Caco-2 (cell line): ENCODE measurements at regions not wholly inside any gene's neighbourhood (a gene's known extent, or its start where the extent isn't known, plus 50 kb on each side); places are given as distances from the start of the nearest gene placed in this dataset.

ENCODE experiments used
- BruUV-seq: library from RNA; stranded (reverse); fragments of 400-500 nt; replicated peaks from 2 replicates; lab custom pipeline; 2021; lab: Mats Ljungman, UMichigan
- CTCF ChIA-PET: fragments of 300-600 bp; sonication (Branson Sonifier 250); formaldehyde crosslinking; loops from one replicate; lab custom pipeline; 2022; ENCODE audit warnings: antibody characterized with exemption; lab: Charles Lee
- POLR2A ChIA-PET: fragments of 300-600 bp; sonication (Branson Sonifier 250); formaldehyde crosslinking; loops from one replicate; lab custom pipeline; 2022; ENCODE audit warnings: antibody characterized with exemption; lab: Charles Lee
- DNase-seq, 2 experiments: peaks; one replicate each; pipeline versions ENCODE4 v3.0.0 to v3.0.0-alpha.2; 2020 to 2022
- H3K27me3 ChIP-seq: replicated peaks from 2 replicates; pipeline ENCODE4 v1.6.0; 2011; ENCODE audit warnings: low read length; ENCODE audit not compliant: control insufficient read depth, insufficient read depth
- H3K36me3 ChIP-seq: 2 replicates; pipeline ENCODE4 v1.5.1; 2011; ENCODE audit warnings: low read length; ENCODE audit not compliant: control insufficient read depth, insufficient read depth
- H3K4me1 ChIP-seq: fragments of 250-450 bp; sonication (Bioruptor Pico); 2 replicates; pipeline ENCODE4 v1.5.1; 2020; ENCODE audit warnings: mild to moderate bottlenecking
- H3K4me3 ChIP-seq: 2 replicates; pipeline ENCODE4 v1.5.1; 2011; ENCODE audit warnings: low read depth, mild to moderate bottlenecking, control low read depth, low read length
- H3K9me3 ChIP-seq: fragments of 250-450 bp; sonication (Bioruptor Pico); 2 replicates; pipeline ENCODE4 v1.5.1; 2020; ENCODE audit warnings: mild to moderate bottlenecking, moderate library complexity
- H3K27ac Mint-ChIP-seq: one replicate; pipeline ENCODE4 v1.8.0; 2022; ENCODE audit warnings: mixed read lengths; ENCODE audit not compliant: unreplicated experiment
- H3K27me3 Mint-ChIP-seq: one replicate; pipeline ENCODE4 v1.8.0; 2022; ENCODE audit warnings: mixed read lengths; ENCODE audit not compliant: insufficient read depth, unreplicated experiment
- H3K36me3 Mint-ChIP-seq: one replicate; pipeline ENCODE4 v1.8.0; 2022; ENCODE audit warnings: mild to moderate bottlenecking, mixed read lengths; ENCODE audit not compliant: insufficient read depth, unreplicated experiment
- H3K4me1 Mint-ChIP-seq: one replicate; pipeline ENCODE4 v1.8.0; 2022; ENCODE audit warnings: low read depth, mixed read lengths; ENCODE audit not compliant: unreplicated experiment
- H3K4me3 Mint-ChIP-seq: one replicate; pipeline ENCODE4 v1.8.0; 2022; ENCODE audit warnings: mild to moderate bottlenecking, moderate library complexity, mixed read lengths; ENCODE audit not compliant: unreplicated experiment
- H3K9me3 Mint-ChIP-seq: one replicate; pipeline ENCODE4 v1.8.0; 2022; ENCODE audit warnings: mixed read lengths; ENCODE audit not compliant: unreplicated experiment
- intact Hi-C: fragments of 100-400 bp; cut with micrococcal nuclease; formaldehyde crosslinking; loops from one replicate; pipeline ENCODE4 v1.10.0; 2022; ENCODE audit not compliant: unreplicated experiment
- TF ChIP-seq, protein P1 (sequence below), 2 experiments: fragments of 200-600 bp in 1 of 2; IDR thresholded peaks; 1 replicate in 1 of 2; 2 replicates in 1 of 2; pipeline versions ENCODE4 v1.5.1 to v1.8.0; 2011 to 2022; ENCODE audit warnings: antibody characterized with exemption in 1 of 2, control low read depth in 1 of 2, inconsistent platforms in 1 of 2, low read depth in 1 of 2, low read length in 1 of 2, mild to moderate bottlenecking in 1 of 2, moderate library complexity in 1 of 2; ENCODE audit not compliant: insufficient read depth in 1 of 2, severe bottlenecking in 1 of 2, unreplicated experiment in 1 of 2

DNA sequence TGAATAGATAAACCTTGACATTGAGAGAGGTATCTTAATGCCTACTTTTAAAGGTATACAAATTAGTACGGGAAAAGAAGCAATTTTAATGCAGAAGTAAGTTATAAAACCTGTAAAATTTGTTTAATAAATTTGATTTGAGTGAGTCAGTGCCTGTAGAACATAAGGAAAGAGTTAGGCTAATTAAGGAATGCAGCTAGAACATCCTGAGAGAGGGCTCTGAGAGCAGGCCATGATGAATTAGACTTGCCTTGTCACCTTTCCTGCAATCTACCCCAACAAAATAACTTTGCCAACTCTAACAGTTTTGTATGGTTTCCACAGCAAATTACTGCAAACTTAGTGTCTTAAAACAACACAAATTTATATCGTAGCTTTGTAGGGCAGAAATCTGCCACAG lies 700.8 kb downstream of the RFPL4B start:
- peaks cover 7% of the 10 kb centered on the region for H3K4me1 Mint-ChIP-seq
- no peak overlapping the region for H3K27ac Mint-ChIP-seq
- H3K27me3 Mint-ChIP-seq, result peaks cover 4% of the 10 kb centered on the region
- H3K4me1 ChIP-seq, result no peaks in the 10 kb centered on the region
- no peaks in the 10 kb centered on the region for H3K27me3 ChIP-seq
- no peaks in the 10 kb centered on the region for H3K36me3 ChIP-seq
- H3K4me3 Mint-ChIP-seq, result no peak overlapping the region
- ChIA-PET POLR2A (no interaction called here), CTCF (no interaction called here)
- H3K9me3 ChIP-seq, result no peaks in the 10 kb centered on the region
- H3K9me3 Mint-ChIP-seq, result no peaks in the 10 kb centered on the region
- TF ChIP-seq, protein P1, sequence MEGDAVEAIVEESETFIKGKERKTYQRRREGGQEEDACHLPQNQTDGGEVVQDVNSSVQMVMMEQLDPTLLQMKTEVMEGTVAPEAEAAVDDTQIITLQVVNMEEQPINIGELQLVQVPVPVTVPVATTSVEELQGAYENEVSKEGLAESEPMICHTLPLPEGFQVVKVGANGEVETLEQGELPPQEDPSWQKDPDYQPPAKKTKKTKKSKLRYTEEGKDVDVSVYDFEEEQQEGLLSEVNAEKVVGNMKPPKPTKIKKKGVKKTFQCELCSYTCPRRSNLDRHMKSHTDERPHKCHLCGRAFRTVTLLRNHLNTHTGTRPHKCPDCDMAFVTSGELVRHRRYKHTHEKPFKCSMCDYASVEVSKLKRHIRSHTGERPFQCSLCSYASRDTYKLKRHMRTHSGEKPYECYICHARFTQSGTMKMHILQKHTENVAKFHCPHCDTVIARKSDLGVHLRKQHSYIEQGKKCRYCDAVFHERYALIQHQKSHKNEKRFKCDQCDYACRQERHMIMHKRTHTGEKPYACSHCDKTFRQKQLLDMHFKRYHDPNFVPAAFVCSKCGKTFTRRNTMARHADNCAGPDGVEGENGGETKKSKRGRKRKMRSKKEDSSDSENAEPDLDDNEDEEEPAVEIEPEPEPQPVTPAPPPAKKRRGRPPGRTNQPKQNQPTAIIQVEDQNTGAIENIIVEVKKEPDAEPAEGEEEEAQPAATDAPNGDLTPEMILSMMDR (IDR thresholded peaks at IDR 0.05; ENCODE audit: insufficient read depth in 1 of 2, low read depth in 1 of 2, low read length in 1 of 2, severe bottlenecking in 1 of 2, unreplicated experiment in 1 of 2), result no peak
- no peak for DNase-seq
- no peaks in the 10 kb centered on the region for H3K36me3 Mint-ChIP-seq
- H3K4me3 ChIP-seq, result no peak overlapping the region
- no TSS peak for BruUV-seq
- intact Hi-C loops, result no loop called here

DNA sequence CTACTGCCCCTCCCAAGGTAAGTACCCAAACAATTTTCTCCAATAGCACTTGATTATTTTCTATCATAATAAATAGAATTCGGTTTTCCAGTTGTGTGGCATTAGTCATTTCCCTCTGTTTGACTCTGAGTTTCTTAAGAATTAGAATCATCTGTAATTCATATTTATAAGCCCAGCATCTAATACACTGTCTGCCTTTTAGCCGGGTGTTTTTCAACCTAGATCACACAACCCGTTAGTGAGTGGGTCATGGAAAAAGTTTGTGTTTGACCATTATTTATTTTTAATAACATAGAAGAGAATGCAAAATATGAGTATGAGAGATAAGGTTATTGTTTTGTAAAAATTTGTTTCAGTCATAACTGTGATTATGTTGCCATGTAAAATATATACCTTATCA lies 701.6 kb downstream of the RFPL4B start:
- POLR2A ChIA-PET, result no interaction called here

DNA sequence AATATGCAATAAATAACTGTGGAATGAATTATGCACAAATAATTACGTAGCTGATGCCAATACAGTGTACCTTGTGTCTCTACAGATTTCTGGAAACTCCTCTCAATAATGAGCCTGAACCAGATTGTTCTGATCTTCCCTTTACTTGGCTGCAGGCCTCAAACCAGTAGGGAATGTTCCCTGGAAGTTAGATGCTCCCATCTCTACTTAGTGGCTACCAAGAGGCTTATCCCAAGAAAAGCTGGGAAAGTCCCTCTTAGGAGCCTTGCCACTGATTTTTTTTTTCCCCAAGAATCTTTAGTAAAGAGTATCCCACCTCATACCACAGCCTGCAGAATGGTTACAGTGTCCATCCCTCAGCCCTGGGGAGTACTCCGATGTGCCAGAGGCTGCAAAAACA lies 702.1 kb downstream of the RFPL4B start:
- Histone ChIP-seq H3K4me3 (no peak overlapping the region), H3K9me3 (no peaks in the 10 kb centered on the region), H3K4me1 (no peaks in the 10 kb centered on the region), H3K36me3 (no peaks in the 10 kb centered on the region), H3K27me3 (no peaks in the 10 kb centered on the region)
- BruUV-seq, result no TSS peak
- peaks cover 7% of the 10 kb centered on the region for H3K4me1 Mint-ChIP-seq
- H3K27me3 Mint-ChIP-seq, result peaks cover 4% of the 10 kb centered on the region
- CTCF ChIA-PET, result no interaction called here
- POLR2A ChIA-PET, result no interaction called here
- intact Hi-C loops, result no loop called here
- no peak overlapping the region for H3K27ac Mint-ChIP-seq
- H3K9me3 Mint-ChIP-seq, result no peaks in the 10 kb centered on the region
- DNase-seq, result no peak
- TF ChIP-seq, protein P1 (IDR thresholded peaks at IDR 0.05; ENCODE audit: insufficient read depth in 1 of 2, low read depth in 1 of 2, low read length in 1 of 2, severe bottlenecking in 1 of 2, unreplicated experiment in 1 of 2), result no peak
- H3K4me3 Mint-ChIP-seq, result no peak overlapping the region
- no peaks in the 10 kb centered on the region for H3K36me3 Mint-ChIP-seq

More for the DNA sequence above, 701.6 kb downstream of the RFPL4B start:
- CTCF ChIA-PET, result no interaction called here
- Histone ChIP-seq H3K36me3 (no peaks in the 10 kb centered on the region), H3K4me1 (no peaks in the 10 kb centered on the region), H3K9me3 (no peaks in the 10 kb centered on the region), H3K4me3 (no peak overlapping the region), H3K27me3 (no peaks in the 10 kb centered on the region)
- TF ChIP-seq, protein P1 (IDR thresholded peaks at IDR 0.05; ENCODE audit: insufficient read depth in 1 of 2, low read depth in 1 of 2, low read length in 1 of 2, severe bottlenecking in 1 of 2, unreplicated experiment in 1 of 2), result no peak
- Mint-ChIP-seq H3K27me3 (peaks cover 4% of the 10 kb centered on the region), H3K36me3 (no peaks in the 10 kb centered on the region), H3K9me3 (no peaks in the 10 kb centered on the region), H3K4me1 (peaks cover 7% of the 10 kb centered on the region), H3K27ac (no peak overlapping the region), H3K4me3 (no peak overlapping the region)
- DNase-seq, result no peak
- BruUV-seq, result no TSS peak
- intact Hi-C loops, result no loop called here
